B cell (primary cell): ENCODE measurements at regions not wholly inside any gene's neighbourhood (a gene's known extent, or its start where the extent isn't known, plus 50 kb on each side); places are given as distances from the start of the nearest gene placed in this dataset.

ENCODE experiments used
- ATAC-seq: fragments of 200-7000 bp; cut with Tn5 transposase; one replicate; pipeline ENCODE4 v1.10.0; 2021; ENCODE audit warnings: low read depth, mild to moderate bottlenecking, moderate number of reproducible peaks, moderate library complexity
- CTCF ChIA-PET: fragments of 350-600 bp; sonication (Branson Sonifier 250); formaldehyde crosslinking; loops from one replicate; lab custom pipeline; 2021; ENCODE audit warnings: antibody characterized with exemption, inconsistent platforms; lab: Charles Lee
- POLR2A ChIA-PET: fragments of 350-600 bp; sonication (Branson Sonifier 250); formaldehyde crosslinking; loops from one replicate; lab custom pipeline; 2021; ENCODE audit warnings: antibody characterized with exemption; lab: Charles Lee
- DNase-seq: peaks from one replicate; pipeline ENCODE4 v3.0.0; 2013
- H2AFZ ChIP-seq: 2 replicates; pipeline ENCODE4 v1.6.1; 2012; ENCODE audit warnings: mild to moderate bottlenecking, low read depth, low read length; ENCODE audit not compliant: insufficient read depth, poor library complexity, severe bottlenecking
- H3K27ac ChIP-seq, 2 donors: 1 replicate in 1 of 2; 2 replicates in 1 of 2; pipeline ENCODE4 v1.5.1; 2012 to 2013; ENCODE audit warnings: low read length in 2 of 2, mild to moderate bottlenecking in 2 of 2, moderate library complexity in 1 of 2
- H3K27me3 ChIP-seq, 4 experiments: fragments of 200-600 bp in 1 of 4; sonication (generic) in 1 of 4; replicated peaks in 1 of 4; 1 replicate in 2 of 4; 2 replicates in 2 of 4; pipeline versions ENCODE4 v1.6.1 to v1.7.0; 2013 to 2016; ENCODE audit warnings: low read length in 3 of 4, mild to moderate bottlenecking in 2 of 4, mixed read lengths in 1 of 4, moderate library complexity in 1 of 4; ENCODE audit not compliant: insufficient read depth in 4 of 4, control insufficient read depth in 3 of 4; ENCODE audit errors: control extremely low read depth in 1 of 4
- H3K36me3 ChIP-seq, 2 experiments: replicated peaks in 1 of 2; 1 replicate in 1 of 2; 2 replicates in 1 of 2; pipeline versions ENCODE4 v1.6.1 to v1.7.1; 2013; ENCODE audit warnings: low read length in 1 of 2; ENCODE audit not compliant: insufficient read depth in 2 of 2, control insufficient read depth in 1 of 2; ENCODE audit errors: control extremely low read depth in 1 of 2, extremely low read depth in 1 of 2
- H3K4me1 ChIP-seq, 2 donors: fragments of 200-600 bp in 1 of 2; sonication (generic) in 1 of 2; 1 replicate in 1 of 2; 2 replicates in 1 of 2; pipeline versions ENCODE4 v1.5.1 to v1.6.1; 2013 to 2017; ENCODE audit warnings: low read length in 2 of 2; ENCODE audit not compliant: control insufficient read depth in 2 of 2, insufficient read depth in 2 of 2
- H3K4me2 ChIP-seq: replicated peaks from 2 replicates; pipeline ENCODE3; 2012; ENCODE audit warnings: mild to moderate bottlenecking, low read depth, low read length; ENCODE audit not compliant: poor library complexity, severe bottlenecking
- H3K4me3 ChIP-seq, 5 experiments: fragments of 200-600 bp in 1 of 5; sonication (generic) in 1 of 5; 1 replicate in 3 of 5; 2 replicates in 2 of 5; pipeline versions ENCODE4 v1.5.1 to v1.7.0; 2011 to 2016; ENCODE audit warnings: low read length in 4 of 5, mild to moderate bottlenecking in 4 of 5, low read depth in 2 of 5, control low read depth in 1 of 5, moderate library complexity in 1 of 5; ENCODE audit not compliant: insufficient read depth in 1 of 5; ENCODE audit errors: control extremely low read depth in 1 of 5, extremely low read depth in 1 of 5
- H3K79me2 ChIP-seq: fragments of 200-600 bp; sonication (generic); one replicate; pipeline ENCODE4 v1.6.0; 2016; ENCODE audit warnings: low read length; ENCODE audit not compliant: control insufficient read depth, insufficient read depth
- H3K9ac ChIP-seq: fragments of 200-600 bp; sonication (generic); 2 replicates; pipeline ENCODE4 v1.6.1; 2017; ENCODE audit warnings: mild to moderate bottlenecking, low read length, moderate library complexity
- H3K9me3 ChIP-seq, 3 donors: one replicate each; pipeline versions ENCODE4 v1.6.1 to v1.7.1; 2013; ENCODE audit warnings: low read length in 2 of 3; ENCODE audit not compliant: control insufficient read depth in 2 of 3, insufficient read depth in 1 of 3; ENCODE audit errors: control extremely low read depth in 1 of 3
- H4K20me1 ChIP-seq: 2 replicates; pipeline ENCODE4 v1.6.0; 2012; ENCODE audit warnings: mild to moderate bottlenecking, low read length; ENCODE audit not compliant: insufficient read depth, control insufficient read depth, poor library complexity, severe bottlenecking
- H3K27ac Mint-ChIP-seq: one replicate; pipeline ENCODE4 v1.8.0; 2021; ENCODE audit warnings: mixed read lengths
- H3K27me3 Mint-ChIP-seq: one replicate; pipeline ENCODE4 v1.8.0; 2021; ENCODE audit warnings: mixed read lengths
- H3K4me1 Mint-ChIP-seq: one replicate; pipeline ENCODE4 v1.8.0; 2021; ENCODE audit warnings: mixed read lengths
- H3K4me3 Mint-ChIP-seq: one replicate; pipeline ENCODE4 v1.8.0; 2021; ENCODE audit warnings: mixed read lengths
- H3K9me3 Mint-ChIP-seq: one replicate; pipeline ENCODE4 v1.8.0; 2022; ENCODE audit warnings: mixed read lengths; ENCODE audit not compliant: insufficient read depth
- CTCF ChIP-seq: fragments of 200-600 bp; IDR thresholded peaks from one replicate; pipeline ENCODE4 v1.8.0; 2022; ENCODE audit warnings: antibody characterized with exemption, mild to moderate bottlenecking
- EZH2 ChIP-seq: IDR thresholded peaks from 2 replicates; pipeline ENCODE4 v1.6.1; 2012; ENCODE audit warnings: borderline replicate concordance, low read depth, mild to moderate bottlenecking, moderate library complexity, low read length; ENCODE audit not compliant: insufficient read depth, poor library complexity, severe bottlenecking
- WGBS: methylation state at CpG from one replicate; pipeline ENCODE4 v1.1.5; 2013; ENCODE audit warnings: missing lambda C conversion rate; ENCODE audit not compliant: insufficient coverage; 5-methylcytosine and 5-hydroxymethylcytosine counted together
- intact Hi-C: fragments of 100-400 bp; cut with micrococcal nuclease; formaldehyde crosslinking; loops from one replicate; pipeline ENCODE4 v1.10.0; 2022

GRCh38 chr17:15095935-15096334 lies 169.2 kb downstream of the PMP22 start:
- H2AFZ ChIP-seq: no peak overlapping the region
- no peaks in the 10 kb centered on the region for H3K4me1 ChIP-seq
- no peaks in the 10 kb centered on the region for H3K79me2 ChIP-seq
- no peak overlapping the region for H3K4me2 ChIP-seq
- no peak overlapping the region for H3K27ac Mint-ChIP-seq
- H3K27me3 Mint-ChIP-seq: peaks cover 6% of the 10 kb centered on the region
- TF ChIP-seq EZH2: no peak
- no peak for TF ChIP-seq CTCF
- no peak overlapping the region for H3K27ac ChIP-seq
- no peaks in the 10 kb centered on the region for H3K9me3 ChIP-seq
- H3K4me3 Mint-ChIP-seq: no peak overlapping the region
- DNase-seq (no peak), ATAC-seq (no peak)
- no CpG with 5 or more reads among the region's 2 CpGs for WGBS
- H3K36me3 ChIP-seq: no peaks in the 10 kb centered on the region
- no peak overlapping the region for H3K4me3 ChIP-seq
- no peaks in the 10 kb centered on the region for H3K4me1 Mint-ChIP-seq
- peaks cover 0 to 3% (median 0%) of the 10 kb centered on the region in 4 experiments for H3K27me3 ChIP-seq
- H3K9me3 Mint-ChIP-seq: peaks cover 2% of the 10 kb centered on the region
- no peak overlapping the region for H3K9ac ChIP-seq
- CTCF ChIA-PET: no interaction called here
- POLR2A ChIA-PET: no interaction called here
- intact Hi-C loops: no loop called here
- no peaks in the 10 kb centered on the region for H4K20me1 ChIP-seq

- Histone ChIP-seq H2AFZ (no peak overlapping the region), H3K27ac (no peak overlapping the region), H3K79me2 (no peaks in the 10 kb centered on the region), H4K20me1 (no peaks in the 10 kb centered on the region), H3K9me3 (no peaks in the 10 kb centered on the region), H3K4me2 (no peak overlapping the region), H3K27me3 (peaks cover 0 to 3% (median 0%) of the 10 kb centered on the region in 4 experiments), H3K4me3 (no peak overlapping the region), H3K4me1 (no peaks in the 10 kb centered on the region), H3K36me3 (no peaks in the 10 kb centered on the region), H3K9ac (no peak overlapping the region)
- POLR2A ChIA-PET: no interaction called here
- Mint-ChIP-seq H3K9me3 (no peaks in the 10 kb centered on the region), H3K4me1 (no peaks in the 10 kb centered on the region), H3K27ac (no peak overlapping the region), H3K4me3 (no peak overlapping the region), H3K27me3 (peaks cover 8% of the 10 kb centered on the region)
- no peak for TF ChIP-seq CTCF
- TF ChIP-seq EZH2: no peak
- CTCF ChIA-PET: no interaction called here
- intact Hi-C loops: no loop called here
- 85% methylated on average over 3 of the region's 7 CpGs for WGBS
- DNase-seq: no peak
- ATAC-seq: no peak
These were observed 172.4 kb downstream of the PMP22 start for GRCh38 chr17:15092762-15093161.
